Spleen (tissue), 11 donors: ENCODE measurements at regions not wholly inside any gene's neighbourhood (a gene's known extent, or its start where the extent isn't known, plus 50 kb on each side); places are given as distances from the start of the nearest gene placed in this dataset.

Experiments used
- DNase-seq: peaks from one replicate; pipeline ENCODE4 v3.0.0-alpha.2; 2020
- H3K27ac ChIP-seq, 8 donors: fragments of 200-600 bp; sonication (generic) in 7 of 8; 1 replicate in 4 of 8; 2 replicates in 4 of 8; pipeline versions ENCODE4 v1.5.0 to v1.8.0; 2016 to 2021; ENCODE audit warnings: inconsistent platforms in 4 of 8, mild to moderate bottlenecking in 4 of 8, moderate library complexity in 1 of 8
- H3K27me3 ChIP-seq, 7 donors: fragments of 200-600 bp; sonication (generic) in 6 of 7; replicated peaks in 1 of 7; 1 replicate in 4 of 7; 2 replicates in 3 of 7; pipeline versions ENCODE4 v1.5.0 to v1.8.0; 2016 to 2021; ENCODE audit warnings: inconsistent platforms in 3 of 7, mild to moderate bottlenecking in 1 of 7
- H3K36me3 ChIP-seq, 6 donors: fragments of 200-600 bp; sonication (generic) in 5 of 6; 1 replicate in 4 of 6; 2 replicates in 2 of 6; pipeline versions ENCODE4 v1.5.0 to v1.8.0; 2016 to 2021; ENCODE audit warnings: inconsistent platforms in 2 of 6
- H3K4me1 ChIP-seq, 6 donors: fragments of 200-600 bp; sonication (generic) in 5 of 6; 1 replicate in 3 of 6; 2 replicates in 3 of 6; pipeline versions ENCODE4 v1.5.0 to v1.8.0; 2016 to 2021; ENCODE audit warnings: inconsistent platforms in 3 of 6
- H3K4me3 ChIP-seq, 8 donors: fragments of 200-600 bp; sonication (generic) in 7 of 8; 1 replicate in 4 of 8; 2 replicates in 4 of 8; pipeline versions ENCODE4 v1.5.0 to v1.8.0; 2016 to 2021; ENCODE audit warnings: inconsistent platforms in 4 of 8, mild to moderate bottlenecking in 4 of 8, moderate library complexity in 2 of 8
- H3K9me3 ChIP-seq, 8 donors: fragments of 200-600 bp; sonication (generic) in 7 of 8; 1 replicate in 4 of 8; 2 replicates in 4 of 8; pipeline versions ENCODE4 v1.5.0 to v1.8.0; 2016 to 2021; ENCODE audit warnings: inconsistent platforms in 4 of 8
- CTCF ChIP-seq, 11 experiments: fragments of 200-600 bp in 7 of 11; fragments of 450-650 bp in 4 of 11; sonication (generic) in 4 of 11; IDR thresholded peaks in 8 of 11; conservative IDR thresholded peaks in 3 of 11; 1 replicate in 7 of 11; 2 replicates in 4 of 11; pipeline versions ENCODE4 v1.4.0 to v1.8.0; 2016 to 2021; ENCODE audit warnings: antibody characterized with exemption in 11 of 11, inconsistent platforms in 4 of 11, mild to moderate bottlenecking in 1 of 11
- POLR2A ChIP-seq, 3 donors: fragments of 450-650 bp; IDR thresholded peaks; one replicate each; pipeline ENCODE4 v1.5.1; 2017; ENCODE audit warnings: antibody characterized with exemption in 3 of 3, mild to moderate bottlenecking in 1 of 3
- POLR2AphosphoS5 ChIP-seq, 3 donors: sonication (generic); formaldehyde crosslinking; IDR thresholded peaks; one replicate each; pipeline ENCODE4 v1.5.1; 2017; ENCODE audit warnings: antibody characterized with exemption in 3 of 3
- WGBS, 5 donors: extraction: QIAGEN DNeasy Blood & Tissue Kit in 3 of 5; methylation state at CpG; one replicate each; pipeline versions ENCODE4 v1.1.5 to v1.1.7; 2013 to 2018; 5-methylcytosine and 5-hydroxymethylcytosine counted together
- intact Hi-C: fragments of 100-400 bp; cut with DNase I; formaldehyde crosslinking; loops from one replicate; pipeline ENCODE4 v1.15.0; 2023; ENCODE audit warnings: low total_unique reads
- donor health status: healthy with polysubstance abuse.
- donor health status: DM: no; HTN: no; CAD: no; lungs with moderate emphysema.
- donor health status: DM: no; HTN: no; CAD: no.
- donor health status: Bipolar disorder and iron deficiency.
- donor health status: healthy.
- donor health status: DM: no; HTN: no; CAD: no.
- donor health status: DM: yes; HTN: yes; CAD: no.

GRCh38 chr10:90481326-90481923, 376.4 kb downstream of the HTR7 start:
- no peak for TF ChIP-seq POLR2AphosphoS5 (IDR thresholded peaks at IDR 0.05)
- no peak for TF ChIP-seq CTCF (IDR thresholded peaks at IDR 0.05 in 8 of 11, conservative IDR thresholded peaks at IDR 0.05 in 3 of 11)
- no peak for TF ChIP-seq POLR2A (IDR thresholded peaks at IDR 0.05)
- Histone ChIP-seq H3K9me3 (peaks cover 0 to 4% (median 0%) of the 10 kb centered on the region in 8 donors), H3K27me3 (peaks cover 0 to 3% (median 0%) of the 10 kb centered on the region in 7 donors), H3K4me1 (no peaks in the 10 kb centered on the region), H3K4me3 (no peak overlapping the region), H3K36me3 (no peaks in the 10 kb centered on the region), H3K27ac (no peak overlapping the region)
- WGBS, 5 donors, result 79 to 89% (median 84%) methylated on average over 4 of the region's 4 CpGs
- intact Hi-C loops, result no loop called here
- no peak for DNase-seq

- Histone ChIP-seq H3K27ac (no peak overlapping the region), H3K27me3 (peaks cover 0 to 5% (median 0%) of the 10 kb centered on the region in 7 donors), H3K9me3 (peaks cover 0 to 4% (median 0%) of the 10 kb centered on the region in 8 donors), H3K4me3 (no peak overlapping the region), H3K4me1 (no peaks in the 10 kb centered on the region), H3K36me3 (no peaks in the 10 kb centered on the region)
- WGBS, 5 donors, result 80 to 95% (median 81%) methylated on average over 3 of the region's 3 CpGs
- intact Hi-C loops, result no loop called here
- TF ChIP-seq CTCF (IDR thresholded peaks at IDR 0.05 in 8 of 11, conservative IDR thresholded peaks at IDR 0.05 in 3 of 11) (no peak), POLR2AphosphoS5 (IDR thresholded peaks at IDR 0.05) (no peak), POLR2A (IDR thresholded peaks at IDR 0.05) (no peak)
- no peak for DNase-seq
Observed at GRCh38 chr10:90484518-90484917, 373.3 kb downstream of the HTR7 start.

GRCh38 chr10:90494183-90494582, 363.7 kb downstream of the HTR7 start:
- intact Hi-C loops, result no loop called here
- DNase-seq, result no peak
- H3K27me3 ChIP-seq, result no peaks in the 10 kb centered on the region
- no peaks in the 10 kb centered on the region for H3K4me1 ChIP-seq
- WGBS, 5 donors, result 75 to 87% (median 76%) methylated on average over 2 of the region's 2 CpGs
- no peak overlapping the region for H3K27ac ChIP-seq
- TF ChIP-seq POLR2AphosphoS5 (IDR thresholded peaks at IDR 0.05) (no peak), POLR2A (IDR thresholded peaks at IDR 0.05) (no peak), CTCF (IDR thresholded peaks at IDR 0.05 in 8 of 11, conservative IDR thresholded peaks at IDR 0.05 in 3 of 11) (no peak)
- peaks cover 4 to 81% (median 67%) of the 10 kb centered on the region in 8 donors for H3K9me3 ChIP-seq
- H3K4me3 ChIP-seq, result no peak overlapping the region
- no peaks in the 10 kb centered on the region for H3K36me3 ChIP-seq

GRCh38 chr10:90504172-90504571, 353.7 kb downstream of the HTR7 start:
- Histone ChIP-seq H3K4me3 (no peak overlapping the region), H3K9me3 (peaks cover 0 to 11% (median 0%) of the 10 kb centered on the region in 8 donors), H3K27ac (no peak overlapping the region), H3K4me1 (no peaks in the 10 kb centered on the region), H3K27me3 (no peaks in the 10 kb centered on the region), H3K36me3 (no peaks in the 10 kb centered on the region)
- DNase-seq, result no peak
- intact Hi-C loops, result no loop called here
- TF ChIP-seq POLR2AphosphoS5 (IDR thresholded peaks at IDR 0.05) (no peak), CTCF (IDR thresholded peaks at IDR 0.05 in 8 of 11, conservative IDR thresholded peaks at IDR 0.05 in 3 of 11) (no peak), POLR2A (IDR thresholded peaks at IDR 0.05) (no peak)
- WGBS, 5 donors, result 82 to 94% (median 89%) methylated on average over 2 of the region's 2 CpGs
